Right renal pelvis (tissue), 4 donors: ENCODE measurements at regions not wholly inside any gene's neighbourhood (a gene's known extent, or its start where the extent isn't known, plus 50 kb on each side); places are given as distances from the start of the nearest gene placed in this dataset.
"Not testable (repeated sequence)": the region's sequence is repeated elsewhere in the genome, so short reads cannot be mapped to it uniquely, and the experiment has no call there.

Experiments
- DNase-seq, 4 donors: peaks; one replicate each; pipeline ENCODE4 v3.0.0-alpha.2; 2013; ENCODE audit warnings: low read depth in 4 of 4, low spot score in 3 of 4, missing footprints in 1 of 4

GRCh38 chr14:51341338-51341737 lies 101.3 kb downstream of the TMX1 start:
- no peak for DNase-seq

- DNase-seq = no peak
Observed at GRCh38 chr14:51342226-51342625, 102.2 kb downstream of the TMX1 start.

GRCh38 chr14:51351997-51352396 lies 112.0 kb downstream of the TMX1 start:
- no peak for DNase-seq

GRCh38 chr14:51353901-51354300 lies 113.9 kb downstream of the TMX1 start:
- no peak for DNase-seq

- DNase-seq = no peak
Observed at GRCh38 chr14:51354846-51355245, 114.8 kb downstream of the TMX1 start.

GRCh38 chr14:51356381-51356780 lies 116.3 kb downstream of the TMX1 start:
- DNase-seq = no peak

- no peak for DNase-seq
Observed at GRCh38 chr14:51357250-51357649, 117.2 kb downstream of the TMX1 start.

- no peak for DNase-seq
Observed at GRCh38 chr14:51360592-51360991, 120.5 kb downstream of the TMX1 start.

- no peak for DNase-seq
Observed at GRCh38 chr14:51365241-51365965, 125.4 kb downstream of the TMX1 start.

- DNase-seq = not testable (repeated sequence)
Observed at GRCh38 chr14:51366460-51366859, 126.4 kb downstream of the TMX1 start.

- not testable (repeated sequence) for DNase-seq
Observed at GRCh38 chr14:51366866-51367599, 127.0 kb downstream of the TMX1 start.

GRCh38 chr14:51367600-51367931 lies 127.5 kb downstream of the TMX1 start:
- no peak for DNase-seq

- no peak for DNase-seq
Observed at GRCh38 chr14:51368721-51369163, 128.7 kb downstream of the TMX1 start.

- no peak for DNase-seq
Observed at GRCh38 chr14:51369814-51370213, 129.8 kb downstream of the TMX1 start.

- DNase-seq = no peak
Observed at GRCh38 chr14:51370758-51371386, 130.8 kb downstream of the TMX1 start.

- DNase-seq = not testable (repeated sequence)
Observed at GRCh38 chr14:51377186-51377585, 137.1 kb downstream of the TMX1 start.

GRCh38 chr14:51382506-51382905 lies 142.5 kb downstream of the TMX1 start:
- no peak for DNase-seq

GRCh38 chr14:51386411-51386810 lies 146.4 kb downstream of the TMX1 start:
- no peak for DNase-seq

- no peak for DNase-seq
Observed at GRCh38 chr14:51386983-51387735, 147.1 kb downstream of the TMX1 start.

GRCh38 chr14:51392416-51392815 lies 152.4 kb downstream of the TMX1 start:
- no peak for DNase-seq

GRCh38 chr14:51394384-51394783 lies 154.3 kb downstream of the TMX1 start:
- no peak for DNase-seq
